CD4-positive, CD25-positive, alpha-beta regulatory T cell (primary cell): ENCODE measurements at regions not wholly inside any gene's neighbourhood (a gene's known extent, or its start where the extent isn't known, plus 50 kb on each side); places are given as distances from the start of the nearest gene placed in this dataset.

ENCODE experiments used
- ATAC-seq, 2 donors: fragments of 150-1000 bp; cut with Tn5 transposase; one replicate each; pipeline ENCODE4 v1.10.0; 2021; ENCODE audit warnings: low read depth in 2 of 2, moderate number of reproducible peaks in 2 of 2, moderate library complexity in 1 of 2
- DNase-seq, 3 donors: peaks; one replicate each; pipeline versions ENCODE4 v3.0.0 to v3.0.0-alpha.2; 2012 to 2022; ENCODE audit warnings: mixed read lengths in 1 of 3
- H3K27ac ChIP-seq: one replicate; pipeline ENCODE4 v1.7.0; 2013; ENCODE audit warnings: mild to moderate bottlenecking, low read length; ENCODE audit not compliant: insufficient read depth, poor library complexity, severe bottlenecking
- H3K27me3 ChIP-seq: one replicate; pipeline ENCODE4 v1.7.0; 2013; ENCODE audit warnings: low read length; ENCODE audit not compliant: control insufficient read depth, insufficient read depth
- H3K36me3 ChIP-seq: one replicate; pipeline ENCODE4 v1.7.0; 2013; ENCODE audit warnings: mild to moderate bottlenecking, low read length, moderate library complexity; ENCODE audit not compliant: control insufficient read depth, insufficient read depth
- H3K4me1 ChIP-seq: 2 replicates; pipeline ENCODE4 v1.7.0; 2013; ENCODE audit warnings: mild to moderate bottlenecking, low read length; ENCODE audit not compliant: insufficient read depth, control insufficient read depth, poor library complexity, severe bottlenecking
- H3K4me3 ChIP-seq: one replicate; pipeline ENCODE4 v1.7.0; 2013; ENCODE audit warnings: low read depth, mild to moderate bottlenecking, low read length, moderate library complexity
- H3K9me3 ChIP-seq, 2 experiments: 1 replicate in 1 of 2; 2 replicates in 1 of 2; pipeline ENCODE4 v1.7.0; 2013; ENCODE audit warnings: low read length in 2 of 2, mild to moderate bottlenecking in 1 of 2, moderate library complexity in 1 of 2; ENCODE audit not compliant: control insufficient read depth in 2 of 2
- H3K27ac Mint-ChIP-seq, 3 donors: one replicate each; pipeline ENCODE4 v1.8.0; 2020 to 2022; ENCODE audit warnings: mild to moderate bottlenecking in 3 of 3, mixed read lengths in 3 of 3, moderate library complexity in 2 of 3
- H3K27me3 Mint-ChIP-seq: one replicate; pipeline ENCODE4 v1.8.0; 2022; ENCODE audit warnings: mild to moderate bottlenecking, mixed read lengths
- H3K36me3 Mint-ChIP-seq: one replicate; pipeline ENCODE4 v1.8.0; 2020; ENCODE audit warnings: mixed read lengths
- H3K4me1 Mint-ChIP-seq, 4 donors: one replicate each; pipeline ENCODE4 v1.8.0; 2020 to 2022; ENCODE audit warnings: mixed read lengths in 4 of 4, mild to moderate bottlenecking in 1 of 4
- H3K4me3 Mint-ChIP-seq, 4 donors: one replicate each; pipeline ENCODE4 v1.8.0; 2020 to 2022; ENCODE audit warnings: mild to moderate bottlenecking in 4 of 4, mixed read lengths in 4 of 4, moderate library complexity in 3 of 4
- H3K9me3 Mint-ChIP-seq, 7 donors: one replicate each; pipeline ENCODE4 v1.8.0; 2020 to 2022; ENCODE audit warnings: mixed read lengths in 7 of 7, mild to moderate bottlenecking in 3 of 7, moderate library complexity in 2 of 7

DNA sequence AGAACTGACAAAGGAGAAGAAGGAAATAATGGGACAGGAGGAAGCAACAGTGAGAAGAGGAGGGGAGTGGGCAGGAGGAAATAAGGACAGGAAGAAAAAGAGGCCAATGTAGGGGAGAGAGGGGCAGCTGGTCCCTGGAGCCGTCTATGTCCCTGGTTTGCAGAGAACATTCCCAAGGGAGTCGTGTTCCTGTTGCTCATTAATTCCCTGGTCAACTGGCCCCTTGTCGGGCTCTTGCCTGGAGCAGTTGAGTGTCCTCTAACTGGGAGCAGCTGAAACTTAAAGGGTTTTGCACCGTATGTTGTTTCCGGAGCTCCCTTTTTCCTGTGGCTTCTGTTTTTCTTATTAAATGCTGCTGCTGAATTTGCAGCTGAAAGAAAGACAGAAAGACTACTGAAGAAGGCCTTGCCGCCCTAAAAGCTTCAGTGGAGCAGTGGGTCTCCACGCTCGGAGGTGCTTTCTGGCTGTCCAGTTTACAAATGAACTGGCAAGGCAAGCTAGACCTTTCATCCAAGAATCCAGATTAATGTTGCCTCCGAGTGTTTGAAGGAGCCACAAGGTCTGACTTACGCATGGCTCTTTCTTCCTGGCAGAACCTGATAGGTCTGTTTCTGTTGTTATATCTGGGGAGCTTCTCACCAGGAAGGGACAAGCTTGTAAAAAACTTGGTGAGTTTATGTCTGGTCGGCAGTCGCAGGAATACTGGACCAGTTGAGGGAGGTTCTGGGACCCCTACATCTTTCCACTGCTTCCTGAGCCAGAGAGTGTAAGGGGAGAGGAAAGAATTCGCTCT is 146.2 kb upstream of the RFLNA start:
- no peak for DNase-seq
- no peaks in the 10 kb centered on the region for H3K27me3 ChIP-seq
- no peaks in the 10 kb centered on the region for H3K36me3 Mint-ChIP-seq
- peaks cover 0 to 2% (median under 1%) of the 10 kb centered on the region in 7 donors for H3K9me3 Mint-ChIP-seq
- peaks cover 5% of the 10 kb centered on the region for H3K27me3 Mint-ChIP-seq
- H3K4me3 Mint-ChIP-seq = no peak overlapping the region
- no peaks in the 10 kb centered on the region for H3K4me1 Mint-ChIP-seq
- H3K36me3 ChIP-seq = no peaks in the 10 kb centered on the region
- no peaks in the 10 kb centered on the region for H3K4me1 ChIP-seq
- H3K9me3 ChIP-seq = no peaks in the 10 kb centered on the region
- no peak overlapping the region for H3K27ac Mint-ChIP-seq
- no peak for ATAC-seq
- H3K27ac ChIP-seq = no peak overlapping the region
- H3K4me3 ChIP-seq = no peak overlapping the region

DNA sequence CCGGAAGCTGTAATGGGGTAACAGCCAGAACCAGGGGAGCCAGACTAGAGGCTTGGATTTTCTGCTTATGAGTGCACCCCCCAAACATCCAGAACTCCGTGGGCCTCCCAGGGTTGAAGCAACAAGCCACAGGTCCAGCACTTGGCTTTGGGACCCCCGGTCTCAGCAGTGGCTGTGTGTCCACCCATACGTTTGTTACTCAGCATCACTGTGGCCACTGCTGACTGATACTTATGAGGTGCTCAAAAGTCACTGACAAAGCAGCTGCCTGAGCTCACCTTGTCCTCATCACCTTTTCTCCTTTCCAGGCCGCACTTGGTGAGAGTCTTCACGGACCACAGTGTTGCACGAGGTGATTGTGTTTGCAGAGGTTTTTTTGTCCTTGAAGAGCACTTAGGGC is 145.6 kb upstream of the RFLNA start:
- Mint-ChIP-seq H3K9me3 (peaks cover 0 to 2% (median 0%) of the 10 kb centered on the region in 7 donors), H3K27ac (no peak overlapping the region)
- H3K27ac ChIP-seq = no peak overlapping the region

GRCh38 chr12:124150168-124150567 is 144.7 kb upstream of the RFLNA start:
- H3K4me3 Mint-ChIP-seq = no peak overlapping the region
- no peaks in the 10 kb centered on the region for H3K4me1 ChIP-seq
- no peaks in the 10 kb centered on the region for H3K27me3 ChIP-seq
- no peak overlapping the region for H3K4me3 ChIP-seq
- H3K27me3 Mint-ChIP-seq = no peaks in the 10 kb centered on the region
- no peaks in the 10 kb centered on the region for H3K36me3 Mint-ChIP-seq
- H3K9me3 Mint-ChIP-seq = peaks cover 0 to 2% (median 0%) of the 10 kb centered on the region in 7 donors
- H3K4me1 Mint-ChIP-seq = no peaks in the 10 kb centered on the region
- H3K36me3 ChIP-seq = no peaks in the 10 kb centered on the region
- no peak overlapping the region for H3K27ac ChIP-seq
- no peaks in the 10 kb centered on the region for H3K9me3 ChIP-seq
- ATAC-seq (no peak), DNase-seq (no peak)
- H3K27ac Mint-ChIP-seq = no peak overlapping the region

More for the DNA sequence above, 145.6 kb upstream of the RFLNA start:
- no peaks in the 10 kb centered on the region for H3K4me1 ChIP-seq
- H3K36me3 ChIP-seq = no peaks in the 10 kb centered on the region
- ATAC-seq (no peak), DNase-seq (no peak)
- no peaks in the 10 kb centered on the region for H3K9me3 ChIP-seq
- Mint-ChIP-seq H3K27me3 (peaks cover 5% of the 10 kb centered on the region), H3K4me1 (no peaks in the 10 kb centered on the region), H3K4me3 (no peak overlapping the region), H3K36me3 (no peaks in the 10 kb centered on the region)
- no peak overlapping the region for H3K4me3 ChIP-seq
- H3K27me3 ChIP-seq = no peaks in the 10 kb centered on the region

DNA sequence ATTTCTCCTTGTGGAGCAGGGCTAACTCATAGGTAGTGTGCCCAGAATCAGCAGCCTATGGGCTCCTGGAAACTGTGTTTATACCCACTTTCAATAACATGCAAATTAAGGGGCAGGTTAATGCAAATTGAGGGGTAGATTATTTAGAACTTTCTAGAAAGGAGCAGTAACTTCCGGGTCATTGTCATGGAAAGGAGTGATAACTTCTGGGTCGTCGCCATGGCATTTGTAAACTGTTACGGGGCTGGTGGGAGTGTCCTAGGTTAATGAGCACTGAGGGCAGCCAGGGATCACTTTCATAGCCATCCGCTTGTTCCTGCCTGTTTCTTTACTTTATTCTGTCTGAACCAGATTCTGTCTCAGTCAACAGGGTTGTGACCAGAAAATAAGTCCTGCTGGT is 143.3 kb upstream of the RFLNA start:
- H3K9me3 Mint-ChIP-seq = peaks cover 0 to 2% (median 0%) of the 10 kb centered on the region in 7 donors
- Histone ChIP-seq H3K36me3 (no peaks in the 10 kb centered on the region), H3K27ac (no peak overlapping the region), H3K4me1 (no peaks in the 10 kb centered on the region), H3K9me3 (no peaks in the 10 kb centered on the region), H3K4me3 (no peak overlapping the region), H3K27me3 (no peaks in the 10 kb centered on the region)
- no peaks in the 10 kb centered on the region for H3K4me1 Mint-ChIP-seq
- no peak for ATAC-seq
- DNase-seq = no peak
- H3K27me3 Mint-ChIP-seq = no peaks in the 10 kb centered on the region
- H3K36me3 Mint-ChIP-seq = no peaks in the 10 kb centered on the region
- H3K4me3 Mint-ChIP-seq = no peak overlapping the region
- no peak overlapping the region for H3K27ac Mint-ChIP-seq

DNA sequence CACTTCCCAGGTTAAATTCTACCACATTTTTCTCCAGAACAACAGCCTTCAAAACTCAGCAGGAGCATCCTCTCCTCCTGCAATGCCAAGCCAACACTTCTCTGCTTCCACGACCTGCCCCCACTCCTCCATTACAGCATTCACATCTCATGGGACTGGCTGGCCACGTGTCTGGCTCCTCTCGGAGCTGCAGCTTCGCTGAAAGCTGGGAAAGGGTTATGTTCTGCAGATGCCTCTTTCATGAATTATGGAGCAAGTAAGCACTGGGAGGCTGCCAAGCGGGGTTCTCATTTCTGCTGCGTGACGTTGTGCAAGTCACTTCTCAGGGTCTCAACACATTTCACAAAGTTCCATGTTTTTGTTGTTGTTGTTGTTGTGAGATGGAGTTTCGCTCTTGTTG is 142.2 kb upstream of the RFLNA start:
- Histone ChIP-seq H3K4me1 (no peaks in the 10 kb centered on the region), H3K36me3 (no peaks in the 10 kb centered on the region), H3K9me3 (no peaks in the 10 kb centered on the region), H3K27ac (no peak overlapping the region), H3K4me3 (no peak overlapping the region), H3K27me3 (no peaks in the 10 kb centered on the region)
- H3K9me3 Mint-ChIP-seq = peaks cover 0 to 2% (median 0%) of the 10 kb centered on the region in 7 donors
- no peaks in the 10 kb centered on the region for H3K36me3 Mint-ChIP-seq
- H3K27me3 Mint-ChIP-seq = peaks cover 1% of the 10 kb centered on the region
- no peak for ATAC-seq
- no peak for DNase-seq
- H3K27ac Mint-ChIP-seq = no peak overlapping the region
- H3K4me1 Mint-ChIP-seq = no peaks in the 10 kb centered on the region
- no peak overlapping the region for H3K4me3 Mint-ChIP-seq

DNA sequence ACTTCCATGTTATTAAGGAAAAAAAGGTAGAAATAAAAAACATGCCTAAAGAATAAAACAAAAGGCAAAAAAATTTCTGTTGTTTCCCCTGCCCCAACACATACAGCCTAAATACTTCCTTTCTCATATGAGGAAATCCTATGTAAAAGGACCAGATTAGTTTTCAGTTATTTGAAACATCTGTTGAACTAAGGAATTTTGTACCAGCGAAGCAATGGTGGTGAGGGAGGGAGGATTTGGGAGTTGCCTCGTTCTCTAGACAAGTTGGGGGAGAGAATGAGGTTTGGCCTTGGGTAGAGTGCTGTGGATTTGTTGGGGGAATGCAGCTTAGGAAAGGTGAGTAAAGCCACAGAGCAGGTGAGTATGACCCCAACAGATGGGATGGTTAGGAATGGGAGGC is 141.5 kb upstream of the RFLNA start:
- Mint-ChIP-seq H3K36me3 (no peaks in the 10 kb centered on the region), H3K9me3 (peaks cover 0 to 2% (median 0%) of the 10 kb centered on the region in 7 donors), H3K4me1 (no peaks in the 10 kb centered on the region), H3K27ac (no peak overlapping the region), H3K27me3 (peaks cover 5% of the 10 kb centered on the region), H3K4me3 (no peak overlapping the region)
- no peak for ATAC-seq
- Histone ChIP-seq H3K4me3 (no peak overlapping the region), H3K9me3 (no peaks in the 10 kb centered on the region), H3K27ac (no peak overlapping the region), H3K4me1 (no peaks in the 10 kb centered on the region), H3K36me3 (no peaks in the 10 kb centered on the region), H3K27me3 (no peaks in the 10 kb centered on the region)
- no peak for DNase-seq

DNA sequence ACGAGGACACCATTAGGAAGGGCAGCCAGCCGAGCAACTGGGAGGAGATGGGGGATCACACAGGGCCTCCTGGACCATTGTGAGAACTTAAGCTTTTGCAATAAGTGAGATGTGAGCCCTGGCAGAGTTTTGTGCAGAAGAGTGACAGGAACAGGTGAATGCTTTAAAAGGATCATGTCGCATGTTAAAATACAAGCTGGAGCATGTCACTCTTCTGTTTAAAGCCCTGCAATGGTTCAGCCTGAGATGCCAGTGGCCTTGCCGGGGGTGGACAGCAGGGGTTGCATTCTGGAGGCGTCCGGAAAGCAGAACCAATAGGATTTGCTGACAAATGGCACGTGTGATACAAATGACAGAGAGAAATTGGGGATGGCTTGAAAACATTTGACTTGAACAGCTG is 137.5 kb upstream of the RFLNA start:
- no peak overlapping the region for H3K27ac ChIP-seq
- Mint-ChIP-seq H3K9me3 (peaks cover 0 to 2% (median 0%) of the 10 kb centered on the region in 7 donors), H3K4me3 (no peak overlapping the region), H3K27ac (no peak overlapping the region), H3K4me1 (no peaks in the 10 kb centered on the region), H3K27me3 (peaks cover 12% of the 10 kb centered on the region), H3K36me3 (no peaks in the 10 kb centered on the region)
- ATAC-seq (no peak), DNase-seq (no peak)
- H3K4me1 ChIP-seq = no peaks in the 10 kb centered on the region
- no peaks in the 10 kb centered on the region for H3K9me3 ChIP-seq
- no peaks in the 10 kb centered on the region for H3K27me3 ChIP-seq
- H3K36me3 ChIP-seq = no peaks in the 10 kb centered on the region
- H3K4me3 ChIP-seq = no peak overlapping the region

- Histone ChIP-seq H3K27ac (no peak overlapping the region), H3K36me3 (no peaks in the 10 kb centered on the region), H3K9me3 (no peaks in the 10 kb centered on the region), H3K27me3 (no peaks in the 10 kb centered on the region), H3K4me1 (no peaks in the 10 kb centered on the region), H3K4me3 (no peak overlapping the region)
- no peak overlapping the region for H3K4me3 Mint-ChIP-seq
- H3K4me1 Mint-ChIP-seq = no peaks in the 10 kb centered on the region
- peaks cover 12% of the 10 kb centered on the region for H3K27me3 Mint-ChIP-seq
- H3K9me3 Mint-ChIP-seq = no peaks in the 10 kb centered on the region
- H3K27ac Mint-ChIP-seq = no peak overlapping the region
- DNase-seq (no peak), ATAC-seq (no peak)
- no peaks in the 10 kb centered on the region for H3K36me3 Mint-ChIP-seq
Measured at GRCh38 chr12:124159655-124160054, 135.2 kb upstream of the RFLNA start.
